GM12873 (cell line): ENCODE measurements at regions not wholly inside any gene's neighbourhood (a gene's known extent, or its start where the extent isn't known, plus 50 kb on each side); places are given as distances from the start of the nearest gene placed in this dataset.

Source experiments
- CTCF ChIP-seq: IDR thresholded peaks from 2 replicates; pipeline ENCODE4 v1.5.1; 2012; ENCODE audit warnings: low read depth, mild to moderate bottlenecking, moderate library complexity, low read length, control low read depth; ENCODE audit not compliant: insufficient read depth; ENCODE audit errors: missing control alignments

GRCh38 chr2:189337656-189338055 is 103.6 kb upstream of the WDR75 start:
- TF ChIP-seq CTCF: no peak

DNA sequence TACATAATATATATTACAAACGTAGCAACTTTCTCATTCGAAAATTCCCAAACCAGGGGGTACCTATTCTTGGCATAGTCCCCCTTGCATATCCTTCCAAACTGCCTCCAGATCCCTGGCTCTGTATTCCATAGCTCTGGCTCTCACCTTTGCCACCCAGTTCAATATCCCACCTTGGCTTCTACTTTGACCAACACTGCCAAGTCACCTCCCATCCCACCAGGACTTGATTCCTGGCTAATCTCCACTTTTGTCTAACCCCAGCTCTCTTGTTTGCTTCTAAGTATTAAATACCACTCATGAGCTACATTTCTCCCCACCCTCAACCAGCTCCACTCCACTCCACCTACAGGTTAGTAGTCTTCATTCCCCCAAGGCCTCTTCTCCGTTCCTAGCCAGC is 103.2 kb upstream of the WDR75 start:
- no peak for TF ChIP-seq CTCF

DNA sequence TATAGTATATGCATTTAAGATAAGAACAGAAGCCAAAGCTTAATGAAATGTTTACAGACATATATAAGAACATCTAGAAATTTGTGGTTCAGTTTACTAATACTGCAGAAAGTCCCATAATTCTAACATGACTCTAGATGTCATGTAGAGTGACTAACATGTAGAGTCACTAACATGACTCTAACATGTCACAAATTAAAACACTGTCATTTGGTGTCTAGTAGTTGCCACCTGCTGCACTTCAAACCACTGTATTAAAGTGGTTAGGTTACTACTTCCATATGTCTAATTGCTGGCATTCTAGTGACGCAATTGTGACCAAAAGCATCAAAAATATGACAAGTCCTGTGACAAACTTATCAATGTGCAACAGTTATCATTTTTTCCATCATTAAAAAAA is 100.2 kb upstream of the WDR75 start:
- no peak for TF ChIP-seq CTCF

GRCh38 chr2:189344043-189344442 is 97.2 kb upstream of the WDR75 start:
- no peak for TF ChIP-seq CTCF

DNA sequence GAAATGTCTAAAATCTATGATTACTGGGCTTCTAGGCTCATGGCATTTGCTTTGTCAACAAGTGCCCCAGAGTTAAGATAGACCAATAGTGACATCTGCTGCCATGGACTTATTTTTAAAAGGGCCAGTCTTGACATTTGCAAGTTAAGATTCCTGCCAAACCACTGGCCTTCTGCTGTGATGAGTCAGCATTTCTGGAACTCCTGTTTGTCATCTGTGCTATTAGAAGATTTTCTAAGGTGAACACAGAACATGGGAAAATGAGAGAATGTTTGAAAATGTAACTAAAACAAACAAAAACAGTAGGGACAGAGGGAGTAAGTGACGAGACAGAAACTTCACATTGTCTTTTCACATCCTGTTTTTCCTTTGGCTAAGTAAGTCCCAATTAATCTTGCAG is 93.7 kb upstream of the WDR75 start:
- TF ChIP-seq CTCF: no peak

DNA sequence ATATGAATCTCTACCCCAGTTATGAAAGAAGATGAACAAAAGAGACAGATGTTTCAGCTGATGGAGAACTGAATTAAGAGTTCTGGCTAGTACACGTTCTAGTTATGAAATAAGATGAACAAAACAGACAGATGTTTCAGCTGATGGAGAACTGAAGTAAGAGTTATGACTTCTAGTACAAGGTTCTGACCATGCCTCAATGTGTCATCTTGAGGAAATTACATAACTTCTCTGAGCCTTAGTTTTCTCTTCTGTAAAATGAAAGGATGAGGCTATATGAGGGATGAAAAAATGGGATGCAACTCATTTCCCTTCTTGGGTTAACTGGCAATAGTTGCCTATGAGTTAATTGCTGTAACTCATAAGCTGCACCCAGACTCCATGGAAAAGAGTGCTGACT is 92.9 kb upstream of the WDR75 start:
- no peak for TF ChIP-seq CTCF

GRCh38 chr2:189350540-189351209 is 90.6 kb upstream of the WDR75 start:
- TF ChIP-seq CTCF: no peak
